Epithelial cell of esophagus (primary cell): ENCODE measurements at regions not wholly inside any gene's neighbourhood (a gene's known extent, or its start where the extent isn't known, plus 50 kb on each side); places are given as distances from the start of the nearest gene placed in this dataset.

Experiments
- DNase-seq: peaks from one replicate; pipeline ENCODE4 v3.0.0; 2010; ENCODE audit warnings: low read depth
- H3K4me3 ChIP-seq: 2 replicates; pipeline ENCODE4 v1.5.1; 2011; ENCODE audit warnings: mild to moderate bottlenecking, low read length, control low read depth
- CTCF ChIP-seq: IDR thresholded peaks from 2 replicates; pipeline ENCODE4 v1.5.1; 2011; ENCODE audit warnings: low read depth, mild to moderate bottlenecking, low read length, control low read depth, inconsistent platforms; ENCODE audit not compliant: insufficient read depth; ENCODE audit errors: missing control alignments

DNA sequence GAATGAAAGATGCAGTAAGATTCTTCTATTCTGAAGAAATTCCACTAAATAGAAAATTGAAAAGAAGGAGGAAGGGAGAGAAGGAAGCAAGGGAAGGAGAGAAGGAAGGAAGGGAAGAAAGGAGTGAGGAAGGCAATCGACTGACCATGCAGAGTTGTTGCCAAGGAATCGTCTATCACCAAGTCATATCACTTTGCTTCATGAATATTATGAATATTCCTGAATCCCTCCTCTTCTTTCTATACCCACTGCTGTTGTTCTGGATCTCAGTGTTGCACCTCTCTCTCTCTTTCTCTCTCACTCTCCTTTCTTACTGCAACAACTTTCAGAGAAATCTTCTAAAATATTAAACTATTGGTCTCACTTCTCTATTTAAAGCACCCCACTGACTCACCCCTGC lies 222.4 kb downstream of the IPO8 start:
- no peak for DNase-seq
- no peak for TF ChIP-seq CTCF
- no peak overlapping the region for H3K4me3 ChIP-seq

DNA sequence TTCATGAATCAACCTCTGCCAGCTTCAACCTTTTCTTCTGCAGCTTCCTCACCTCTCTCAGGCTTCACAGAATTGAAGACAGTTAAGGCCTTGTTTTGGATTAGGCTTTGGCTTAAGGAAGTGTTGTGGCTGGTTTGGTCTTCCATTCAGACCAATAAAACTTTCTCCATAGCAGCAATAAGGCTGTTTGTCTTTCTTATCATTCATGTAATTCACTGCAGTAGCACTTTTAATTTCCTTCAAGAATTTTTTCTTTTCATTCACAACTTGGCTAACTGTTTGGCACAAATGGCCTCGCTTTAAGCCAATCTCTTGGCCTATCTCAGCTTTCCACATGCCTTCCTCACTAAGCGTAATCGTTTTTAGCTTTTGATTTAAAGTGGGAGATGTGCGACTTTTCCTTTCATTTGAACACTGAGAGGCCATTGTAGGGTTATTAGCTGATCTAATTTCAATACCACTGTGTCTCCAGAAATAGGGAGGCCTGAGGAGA lies 229.5 kb downstream of the IPO8 start:
- TF ChIP-seq CTCF, result no peak
- DNase-seq, result no peak
- no peak overlapping the region for H3K4me3 ChIP-seq

- no peak overlapping the region for H3K4me3 ChIP-seq
- no peak for TF ChIP-seq CTCF
- no peak for DNase-seq
These were observed 232.0 kb downstream of the IPO8 start for GRCh38 chr12:30463636-30464035.

DNA sequence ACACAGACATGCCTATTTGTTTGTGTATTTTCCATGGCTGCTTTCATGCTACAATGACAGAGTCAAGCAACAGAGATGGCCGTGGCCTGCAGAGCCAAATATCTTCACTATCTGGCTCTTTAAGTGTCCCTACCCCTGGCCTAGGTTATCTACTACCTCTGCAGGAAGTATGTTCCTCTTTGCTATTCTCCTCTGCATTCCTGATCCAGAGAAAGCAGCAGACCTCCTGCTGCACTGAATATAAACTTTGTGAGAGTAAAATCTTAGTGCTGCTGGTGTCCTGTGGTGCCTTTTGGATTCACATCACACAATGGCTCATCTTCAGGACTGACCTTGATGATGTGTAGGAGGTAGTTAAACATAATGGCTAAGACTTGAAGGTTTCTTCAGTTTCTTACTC lies 233.4 kb downstream of the IPO8 start:
- no peak overlapping the region for H3K4me3 ChIP-seq
- no peak for TF ChIP-seq CTCF
- no peak for DNase-seq

DNA sequence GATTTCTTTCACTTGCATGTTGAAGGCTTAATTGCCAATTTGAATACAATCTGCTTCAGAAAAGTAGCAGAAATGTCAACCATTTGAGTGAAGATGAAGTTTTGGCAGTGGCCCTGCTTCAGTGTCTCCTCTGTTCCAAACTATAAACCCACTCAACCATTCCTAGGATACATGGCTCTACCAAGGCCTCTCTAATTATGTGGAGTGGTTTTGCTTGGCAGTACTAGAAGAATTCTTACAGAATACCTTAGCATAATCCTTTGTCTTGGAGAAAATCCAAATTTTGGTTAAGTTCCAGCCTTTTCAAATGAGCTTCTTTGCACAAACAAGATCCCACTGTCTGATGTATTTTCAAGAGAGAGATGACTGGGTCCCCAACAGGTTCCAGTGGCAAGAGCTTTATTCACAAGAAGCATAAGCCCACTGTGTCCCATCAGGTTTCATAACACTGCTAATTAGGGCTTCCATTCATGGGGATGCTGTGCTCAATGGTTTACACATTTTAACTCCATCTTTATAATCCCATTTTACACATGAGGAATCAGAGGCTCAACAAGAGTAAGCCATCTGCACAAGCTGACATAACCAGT lies 234.5 kb downstream of the IPO8 start:
- DNase-seq, result no peak
- no peak overlapping the region for H3K4me3 ChIP-seq
- TF ChIP-seq CTCF, result no peak

- H3K4me3 ChIP-seq, result no peak overlapping the region
- DNase-seq, result no peak
- no peak for TF ChIP-seq CTCF
These were observed 237.2 kb downstream of the IPO8 start for GRCh38 chr12:30458453-30458852.

DNA sequence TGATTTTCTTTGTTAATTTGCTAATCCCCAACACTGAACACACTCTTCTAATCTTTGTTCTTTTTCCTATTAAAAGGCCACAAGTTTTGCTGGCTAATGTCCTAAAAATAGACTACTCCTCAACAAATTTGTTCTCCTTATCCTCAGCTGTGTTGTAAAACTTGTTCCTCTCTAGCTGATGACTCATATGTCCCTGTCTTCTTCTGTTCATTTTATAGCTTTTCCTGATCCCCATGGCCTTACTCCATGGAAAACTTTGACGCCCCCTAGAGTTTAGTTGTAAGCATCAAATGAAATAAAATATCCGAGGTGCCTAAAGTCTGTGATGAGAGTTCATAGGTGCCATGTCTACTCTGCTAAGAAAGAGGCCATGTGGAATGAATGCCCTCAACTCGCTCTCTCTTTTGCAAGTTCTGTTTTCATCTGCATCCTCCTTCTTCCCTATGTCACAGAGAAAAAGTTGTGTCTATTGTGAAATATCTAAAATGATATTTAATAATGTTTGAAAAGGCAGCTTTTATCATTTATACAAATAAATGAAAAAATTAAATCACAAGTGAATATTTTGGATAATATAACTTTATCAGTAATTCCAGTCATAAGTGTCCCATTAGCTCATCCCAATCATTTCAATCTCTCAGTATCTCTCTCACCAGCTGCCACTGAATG lies 237.9 kb downstream of the IPO8 start:
- peak; percentile 52 for TF ChIP-seq CTCF
- no peak overlapping the region for H3K4me3 ChIP-seq

More for the DNA sequence above, 237.9 kb downstream of the IPO8 start:
- DNase-seq, result peak; percentile 87
